Ectodermal cell (in vitro differentiated cells): ENCODE measurements at regions not wholly inside any gene's neighbourhood (a gene's known extent, or its start where the extent isn't known, plus 50 kb on each side); places are given as distances from the start of the nearest gene placed in this dataset.

Source experiments
- H3K27ac ChIP-seq: 2 replicates; pipeline ENCODE4 v1.7.0; 2013; ENCODE audit warnings: mild to moderate bottlenecking, low read depth, low read length; ENCODE audit not compliant: insufficient read depth, poor library complexity, severe bottlenecking
- H3K27me3 ChIP-seq: 2 replicates; pipeline ENCODE4 v1.7.0; 2013; ENCODE audit warnings: mild to moderate bottlenecking, low read length; ENCODE audit not compliant: insufficient read depth, control insufficient read depth, poor library complexity, severe bottlenecking
- H3K36me3 ChIP-seq: one replicate; pipeline ENCODE4 v1.7.0; 2013; ENCODE audit warnings: low read length; ENCODE audit not compliant: control insufficient read depth, insufficient read depth
- H3K4me1 ChIP-seq: one replicate; pipeline ENCODE4 v1.7.0; 2013; ENCODE audit warnings: low read length; ENCODE audit not compliant: control insufficient read depth, insufficient read depth
- H3K4me3 ChIP-seq: 2 replicates; pipeline ENCODE4 v1.7.0; 2013; ENCODE audit warnings: low read depth, low read length, control low read depth; ENCODE audit not compliant: insufficient read depth
- H3K9me3 ChIP-seq: 2 replicates; pipeline ENCODE4 v1.7.0; 2013; ENCODE audit warnings: mild to moderate bottlenecking, low read length, moderate library complexity; ENCODE audit not compliant: control insufficient read depth
- WGBS, 2 experiments: methylation state at CpG; one replicate each; pipeline ENCODE4 v1.1.7; 2013; ENCODE audit warnings: missing lambda C conversion rate in 2 of 2; 5-methylcytosine and 5-hydroxymethylcytosine counted together

GRCh38 chr13:104256701-104257100 is 1190.5 kb upstream of the SLC10A2 start:
- Histone ChIP-seq H3K27ac (no peak overlapping the region), H3K4me3 (no peak overlapping the region), H3K36me3 (no peaks in the 10 kb centered on the region), H3K27me3 (no peaks in the 10 kb centered on the region), H3K4me1 (no peaks in the 10 kb centered on the region), H3K9me3 (no peaks in the 10 kb centered on the region)
- WGBS, 2 experiments, result 95 to 98% methylated on average over 2 to 3 of the region's 3 CpGs

GRCh38 chr13:104253063-104253680 is 1187.0 kb upstream of the SLC10A2 start:
- no peaks in the 10 kb centered on the region for H3K4me1 ChIP-seq
- WGBS, 2 experiments, result 75 to 76% methylated on average over 4 to 5 of the region's 5 CpGs
- H3K36me3 ChIP-seq, result no peaks in the 10 kb centered on the region
- H3K9me3 ChIP-seq, result no peaks in the 10 kb centered on the region
- no peak overlapping the region for H3K27ac ChIP-seq
- no peaks in the 10 kb centered on the region for H3K27me3 ChIP-seq
- H3K4me3 ChIP-seq, result no peak overlapping the region

- no peaks in the 10 kb centered on the region for H3K4me1 ChIP-seq
- no peaks in the 10 kb centered on the region for H3K9me3 ChIP-seq
- no peaks in the 10 kb centered on the region for H3K36me3 ChIP-seq
Observed at GRCh38 chr13:104251931-104252330, 1185.7 kb upstream of the SLC10A2 start.

GRCh38 chr13:104246955-104247354 is 1180.7 kb upstream of the SLC10A2 start:
- no peaks in the 10 kb centered on the region for H3K27me3 ChIP-seq
- no peaks in the 10 kb centered on the region for H3K36me3 ChIP-seq
- no peak overlapping the region for H3K27ac ChIP-seq
- H3K4me1 ChIP-seq, result no peaks in the 10 kb centered on the region
- no peaks in the 10 kb centered on the region for H3K9me3 ChIP-seq
- H3K4me3 ChIP-seq, result no peak overlapping the region

More at GRCh38 chr13:104251931-104252330, 1185.7 kb upstream of the SLC10A2 start:
- Histone ChIP-seq H3K4me3 (no peak overlapping the region), H3K27me3 (no peaks in the 10 kb centered on the region), H3K27ac (no peak overlapping the region)

GRCh38 chr13:104206450-104207044 is 1140.3 kb upstream of the SLC10A2 start:
- WGBS, 2 experiments, result 95 to 96% methylated on average over 5 of the region's 6 CpGs
- Histone ChIP-seq H3K36me3 (no peaks in the 10 kb centered on the region), H3K27ac (no peak overlapping the region)

GRCh38 chr13:104204177-104204576 is 1138.0 kb upstream of the SLC10A2 start:
- Histone ChIP-seq H3K27me3 (no peaks in the 10 kb centered on the region), H3K4me3 (no peak overlapping the region), H3K36me3 (no peaks in the 10 kb centered on the region), H3K9me3 (no peaks in the 10 kb centered on the region), H3K4me1 (no peaks in the 10 kb centered on the region), H3K27ac (no peak overlapping the region)
- 95 to 100% methylated on average over 2 of the region's 2 CpGs for WGBS, 2 experiments

More at GRCh38 chr13:104206450-104207044, 1140.3 kb upstream of the SLC10A2 start:
- H3K27me3 ChIP-seq, result no peaks in the 10 kb centered on the region
- H3K4me3 ChIP-seq, result no peak overlapping the region
- H3K4me1 ChIP-seq, result no peaks in the 10 kb centered on the region
- no peaks in the 10 kb centered on the region for H3K9me3 ChIP-seq

- no peaks in the 10 kb centered on the region for H3K27me3 ChIP-seq
- no peaks in the 10 kb centered on the region for H3K36me3 ChIP-seq
- no peaks in the 10 kb centered on the region for H3K4me1 ChIP-seq
- 90 to 92% methylated on average over 1 of the region's 1 CpG for WGBS, 2 experiments
- no peaks in the 10 kb centered on the region for H3K9me3 ChIP-seq
- H3K4me3 ChIP-seq, result no peak overlapping the region
- no peak overlapping the region for H3K27ac ChIP-seq
Observed at GRCh38 chr13:104198801-104199200, 1132.6 kb upstream of the SLC10A2 start.

GRCh38 chr13:104196611-104197010 is 1130.4 kb upstream of the SLC10A2 start:
- no peaks in the 10 kb centered on the region for H3K27me3 ChIP-seq
- no peak overlapping the region for H3K27ac ChIP-seq
- H3K9me3 ChIP-seq, result no peaks in the 10 kb centered on the region
- WGBS, 2 experiments, result 93 to 98% methylated on average over 4 of the region's 5 CpGs
- no peaks in the 10 kb centered on the region for H3K4me1 ChIP-seq
- no peaks in the 10 kb centered on the region for H3K36me3 ChIP-seq
- no peak overlapping the region for H3K4me3 ChIP-seq

- 82 to 84% methylated on average over 2 to 3 of the region's 3 CpGs for WGBS, 2 experiments
- Histone ChIP-seq H3K9me3 (no peaks in the 10 kb centered on the region), H3K4me3 (no peak overlapping the region), H3K4me1 (peaks cover 3% of the 10 kb centered on the region), H3K36me3 (no peaks in the 10 kb centered on the region), H3K27me3 (no peaks in the 10 kb centered on the region), H3K27ac (no peak overlapping the region)
Observed at GRCh38 chr13:104181526-104182231, 1115.5 kb upstream of the SLC10A2 start.

- WGBS, 2 experiments, result 93 to 94% methylated on average over 7 of the region's 8 CpGs
- H3K36me3 ChIP-seq, result no peaks in the 10 kb centered on the region
- H3K4me3 ChIP-seq, result no peak overlapping the region
- H3K27me3 ChIP-seq, result no peaks in the 10 kb centered on the region
- no peak overlapping the region for H3K27ac ChIP-seq
- no peaks in the 10 kb centered on the region for H3K4me1 ChIP-seq
- H3K9me3 ChIP-seq, result no peaks in the 10 kb centered on the region
Observed at GRCh38 chr13:104170980-104171555, 1104.9 kb upstream of the SLC10A2 start.
